HCT116 (cell line): ENCODE measurements at regions not wholly inside any gene's neighbourhood (a gene's known extent, or its start where the extent isn't known, plus 50 kb on each side); places are given as distances from the start of the nearest gene placed in this dataset.
"Not testable (repeated sequence)": the region's sequence is repeated elsewhere in the genome, so short reads cannot be mapped to it uniquely, and the experiment has no call there.

ENCODE experiments used
- ATAC-seq: fragments of 200-7000 bp; cut with Tn5 transposase; 2 replicates; pipeline ENCODE4 v1.9.1; 2020; ENCODE audit warnings: mild to moderate bottlenecking, moderate library complexity
- BruUV-seq: library from RNA; stranded (reverse); fragments of 400-500 nt; replicated peaks from 2 replicates; lab custom pipeline; 2021; lab: Mats Ljungman, UMichigan
- CTCF ChIA-PET: fragments of 300-600 bp; sonication (Branson Sonifier 250); formaldehyde crosslinking; loops from one replicate; lab custom pipeline; 2021; ENCODE audit warnings: antibody characterized with exemption; lab: Charles Lee
- POLR2A ChIA-PET: fragments of 300-600, 350-600 bp; sonication (Branson Sonifier 250); formaldehyde crosslinking; loops from one replicate; lab custom pipeline; 2021; ENCODE audit warnings: antibody characterized with exemption; lab: Charles Lee
- RAD21 ChIA-PET, 2 experiments: fragments of 300-600 bp; sonication (Branson Sonifier 250); formaldehyde crosslinking; loops; one replicate each; lab custom pipeline; 2023; ENCODE audit warnings: low total read pairs in 2 of 2; ENCODE audit not compliant: uncharacterized antibody in 2 of 2, unreplicated experiment in 2 of 2, low non-redundant PET in 1 of 2; lab: Charles Lee
- DNase-seq: peaks from one replicate; pipeline ENCODE4 v3.0.0-alpha.2; 2010; ENCODE audit warnings: low read depth, low spot score
- H2AFZ ChIP-seq: fragments of 200-600 bp; shearing (Covaris generic), sonication (generic); 2 replicates; pipeline ENCODE4 v1.6.1; 2017; ENCODE audit warnings: low read depth, mixed run types, mixed read lengths, antibody characterized with exemption, low read length; ENCODE audit not compliant: poor library complexity, severe bottlenecking
- H3K27ac ChIP-seq: 2 replicates; pipeline ENCODE4 v1.5.1; 2012; ENCODE audit warnings: low read depth, low read length
- H3K27me3 ChIP-seq: fragments of 200-600 bp; sonication (generic); 2 replicates; pipeline ENCODE4 v1.6.1; 2016; ENCODE audit warnings: mixed run types, low read length, mixed read lengths; ENCODE audit not compliant: insufficient read depth
- H3K36me3 ChIP-seq, 2 experiments: fragments of 200-500 bp in 1 of 2; fragments of 200-600 bp in 1 of 2; sonication (Bioruptor generic) in 1 of 2; sonication (generic) in 1 of 2; 2 replicates each; pipeline versions ENCODE4 v1.5.1 to v1.6.1; 2014 to 2016; ENCODE audit warnings: low read length in 2 of 2, inconsistent platforms in 1 of 2, mixed read lengths in 1 of 2, mixed run types in 1 of 2; ENCODE audit not compliant: insufficient read depth in 2 of 2, control insufficient read depth in 1 of 2
- H3K4me1 ChIP-seq, 2 experiments: fragments of 200-600 bp in 1 of 2; sonication (generic) in 1 of 2; 2 replicates each; pipeline versions ENCODE4 v1.5.1 to v1.6.1; 2012 to 2017; ENCODE audit warnings: low read length in 2 of 2, inconsistent platforms in 1 of 2, mild to moderate bottlenecking in 1 of 2, mixed read lengths in 1 of 2, mixed run types in 1 of 2, moderate library complexity in 1 of 2; ENCODE audit not compliant: insufficient read depth in 2 of 2, control insufficient read depth in 1 of 2
- H3K4me2 ChIP-seq: fragments of 200-600 bp; sonication (generic); 2 replicates; pipeline ENCODE4 v1.6.1; 2017; ENCODE audit warnings: mixed run types, low read length, mixed read lengths
- H3K4me3 ChIP-seq, 2 experiments: fragments of 200-600 bp in 1 of 2; sonication (generic) in 1 of 2; replicated peaks in 1 of 2; 2 replicates each; pipeline ENCODE4 v1.5.1; 2011 to 2016; ENCODE audit warnings: low read length in 2 of 2, control low read depth in 1 of 2, low read depth in 1 of 2, mild to moderate bottlenecking in 1 of 2, mixed read lengths in 1 of 2, mixed run types in 1 of 2
- H3K79me2 ChIP-seq: fragments of 200-600 bp; sonication (generic); 2 replicates; pipeline ENCODE4 v1.6.1; 2017; ENCODE audit warnings: mild to moderate bottlenecking, mixed run types, low read length, moderate library complexity, mixed read lengths; ENCODE audit not compliant: insufficient read depth
- H3K9ac ChIP-seq: fragments of 200-600 bp; sonication (generic); 2 replicates; pipeline ENCODE4 v1.6.1; 2016; ENCODE audit warnings: low read length, mixed read lengths
- H3K9me2 ChIP-seq: fragments of 200-600 bp; sonication (generic), shearing (Covaris generic); 2 replicates; pipeline ENCODE4 v1.6.1; 2017; ENCODE audit warnings: mixed run types, mild to moderate bottlenecking, moderate library complexity; ENCODE audit not compliant: insufficient read depth
- H3K9me3 ChIP-seq, 2 experiments: fragments of 200-500 bp in 1 of 2; fragments of 200-600 bp in 1 of 2; sonication (Bioruptor generic) in 1 of 2; sonication (generic) in 1 of 2; 2 replicates each; pipeline ENCODE4 v1.6.1; 2014 to 2017; ENCODE audit warnings: low read length in 2 of 2, mixed read lengths in 2 of 2, inconsistent platforms in 1 of 2, low read depth in 1 of 2, mild to moderate bottlenecking in 1 of 2, mixed run types in 1 of 2, moderate library complexity in 1 of 2; ENCODE audit not compliant: control insufficient read depth in 1 of 2, insufficient read depth in 1 of 2
- H4K20me1 ChIP-seq: fragments of 200-600 bp; sonication (generic), shearing (Covaris generic); 2 replicates; pipeline ENCODE4 v1.6.1; 2017; ENCODE audit warnings: mixed run types, mild to moderate bottlenecking, moderate library complexity; ENCODE audit not compliant: insufficient read depth
- CBX3 ChIP-seq: IDR thresholded peaks from 2 replicates; pipeline ENCODE4 v1.6.1; 2012; ENCODE audit warnings: low read depth
- CEBPB ChIP-seq: IDR thresholded peaks from 2 replicates; pipeline ENCODE4 v1.6.1; 2012; ENCODE audit warnings: low read depth
- ELF1 ChIP-seq: IDR thresholded peaks from 2 replicates; pipeline ENCODE4 v1.6.1; 2012; ENCODE audit warnings: low read depth, borderline replicate concordance
- EZH2phosphoT487 ChIP-seq: fragments of 200-600 bp; IDR thresholded peaks from 2 replicates; pipeline ENCODE4 v1.6.1; 2018; ENCODE audit warnings: antibody characterized with exemption, borderline replicate concordance
- FOSL1 ChIP-seq: IDR thresholded peaks from 2 replicates; pipeline ENCODE4 v1.6.1; 2012; ENCODE audit warnings: low read depth
- JUND ChIP-seq: IDR thresholded peaks from 2 replicates; pipeline ENCODE4 v1.6.1; 2012
- MAX ChIP-seq: IDR thresholded peaks from 2 replicates; pipeline ENCODE4 v1.6.1; 2012
- POLR2A ChIP-seq: IDR thresholded peaks from 2 replicates; pipeline ENCODE4 v1.7.0; 2011; ENCODE audit warnings: borderline replicate concordance; ENCODE audit not compliant: insufficient read depth, insufficient read length; ENCODE audit errors: extremely low read depth
- POLR2AphosphoS5 ChIP-seq: IDR thresholded peaks from 2 replicates; pipeline ENCODE4 v1.6.1; 2011; ENCODE audit warnings: mild to moderate bottlenecking, low read depth, low read length, moderate library complexity
- RAD21 ChIP-seq: IDR thresholded peaks from 2 replicates; pipeline ENCODE4 v1.6.1; 2012; ENCODE audit warnings: low read depth, mild to moderate bottlenecking
- REST ChIP-seq: IDR thresholded peaks from 2 replicates; pipeline ENCODE4 v1.6.1; 2012; ENCODE audit warnings: low read depth
- TCF7L2 ChIP-seq: IDR thresholded peaks from 2 replicates; pipeline ENCODE4 v1.7.0; 2011; ENCODE audit warnings: borderline replicate concordance, inconsistent platforms; ENCODE audit not compliant: insufficient read depth, insufficient read length; ENCODE audit errors: extremely low read depth
- YY1 ChIP-seq: IDR thresholded peaks from 2 replicates; pipeline ENCODE4 v1.6.1; 2011; ENCODE audit warnings: low read length, low read depth, moderate library complexity, mild to moderate bottlenecking; ENCODE audit not compliant: insufficient replicate concordance; ENCODE audit errors: extremely low read depth
- ZFX ChIP-seq: fragments of 450-650 bp; IDR thresholded peaks from 2 replicates; pipeline ENCODE4 v1.6.1; 2017
- ZNF274 ChIP-seq: fragments of 200-500 bp; sonication (Bioruptor generic); IDR thresholded peaks from 2 replicates; pipeline ENCODE4 v1.6.1; 2014; ENCODE audit warnings: mild to moderate bottlenecking, low read depth, low read length, inconsistent platforms
- intact Hi-C: fragments of 100-400 bp; cut with micrococcal nuclease; formaldehyde crosslinking; loops from 2 replicates; pipeline ENCODE4 v1.10.0; 2022

GRCh38 chr6:86030875-86031274 lies 388.2 kb upstream of the SYNCRIP start:
- intact Hi-C loops = no loop called here
- H2AFZ ChIP-seq = no peak overlapping the region
- no peaks in the 10 kb centered on the region for H3K9me3 ChIP-seq
- no peak overlapping the region for H3K27ac ChIP-seq
- H3K4me3 ChIP-seq = no peak overlapping the region
- RAD21 ChIA-PET = no interaction called here
- CTCF ChIA-PET = no interaction called here
- no peaks in the 10 kb centered on the region for H3K9me2 ChIP-seq
- no peak for DNase-seq
- no peaks in the 10 kb centered on the region for H3K36me3 ChIP-seq
- H3K4me2 ChIP-seq = no peak overlapping the region
- H4K20me1 ChIP-seq = no peaks in the 10 kb centered on the region
- BruUV-seq = no TSS peak
- ATAC-seq = no peak
- POLR2A ChIA-PET = no interaction called here
- H3K9ac ChIP-seq = no peak overlapping the region
- no peaks in the 10 kb centered on the region for H3K4me1 ChIP-seq
- TF ChIP-seq ZFX = no peak
- TF ChIP-seq POLR2AphosphoS5 = no peak
- TF ChIP-seq TCF7L2 = no peak
- TF ChIP-seq RAD21 = no peak
- no peak for TF ChIP-seq ELF1
- no peak for TF ChIP-seq POLR2A
- no peak for TF ChIP-seq EZH2phosphoT487
- TF ChIP-seq CEBPB = no peak
- TF ChIP-seq ZNF274 = no peak
- no peak for TF ChIP-seq CBX3
- H3K79me2 ChIP-seq = no peaks in the 10 kb centered on the region
- peaks cover 11% of the 10 kb centered on the region for H3K27me3 ChIP-seq

GRCh38 chr6:86028776-86029175 lies 386.1 kb upstream of the SYNCRIP start:
- H4K20me1 ChIP-seq = no peaks in the 10 kb centered on the region
- ChIA-PET POLR2A (no interaction called here), RAD21 (no interaction called here), CTCF (no interaction called here)
- BruUV-seq = no TSS peak
- intact Hi-C loops = no loop called here
- H2AFZ ChIP-seq = no peak overlapping the region
- H3K27me3 ChIP-seq = peaks cover 11% of the 10 kb centered on the region
- no peak for ATAC-seq
- no peak overlapping the region for H3K9ac ChIP-seq
- no peak for DNase-seq
- H3K4me1 ChIP-seq = no peaks in the 10 kb centered on the region
- no peaks in the 10 kb centered on the region for H3K36me3 ChIP-seq
- H3K79me2 ChIP-seq = no peaks in the 10 kb centered on the region
- TF ChIP-seq YY1 (no peak), JUND (no peak), MAX (no peak), FOSL1 (no peak), REST (no peak)
- no peaks in the 10 kb centered on the region for H3K9me3 ChIP-seq
- H3K9me2 ChIP-seq = no peaks in the 10 kb centered on the region
- H3K4me3 ChIP-seq = no peak overlapping the region
- no peak overlapping the region for H3K4me2 ChIP-seq
- H3K27ac ChIP-seq = no peak overlapping the region

- H3K27me3 ChIP-seq, H2AFZ ChIP-seq, POLR2A ChIA-PET, ATAC-seq, H3K79me2 ChIP-seq, intact Hi-C loops, RAD21 ChIA-PET, H3K4me1 ChIP-seq, H3K36me3 ChIP-seq, BruUV-seq, H4K20me1 ChIP-seq, H3K9ac ChIP-seq, H3K4me3 ChIP-seq, H3K27ac ChIP-seq, H3K4me2 ChIP-seq, H3K9me3 ChIP-seq, DNase-seq, CTCF ChIA-PET, H3K9me2 ChIP-seq: not testable (repeated sequence)
Observed at GRCh38 chr6:86026890-86027289, 384.2 kb upstream of the SYNCRIP start.
